Heart left ventricle (tissue), 16 donors: ENCODE measurements at regions not wholly inside any gene's neighbourhood (a gene's known extent, or its start where the extent isn't known, plus 50 kb on each side); places are given as distances from the start of the nearest gene placed in this dataset.

Source experiments
- ATAC-seq, 4 donors: fragments of 200-7000 bp; cut with Tn5 transposase; one replicate each; pipeline ENCODE4 v1.9.1; 2020 to 2022; ENCODE audit warnings: moderate library complexity in 4 of 4, mild to moderate bottlenecking in 3 of 4, moderate number of reproducible peaks in 1 of 4
- DNase-seq, 5 donors: peaks; one replicate each; pipeline ENCODE4 v3.0.0-alpha.2; 2020
- H3K27ac ChIP-seq, 12 donors: fragments of 200-600 bp; sonication (generic) in 4 of 12; one replicate each; pipeline versions ENCODE4 v1.5.0 to v1.8.0; 2016 to 2022; ENCODE audit warnings: mild to moderate bottlenecking in 2 of 12
- H3K27me3 ChIP-seq, 9 donors: fragments of 200-600 bp; sonication (generic) in 2 of 9; one replicate each; pipeline versions ENCODE4 v1.5.1 to v1.8.0; 2016 to 2022; ENCODE audit warnings: mild to moderate bottlenecking in 3 of 9
- H3K36me3 ChIP-seq, 9 donors: fragments of 200-600 bp; sonication (generic) in 2 of 9; one replicate each; pipeline versions ENCODE4 v1.5.0 to v1.8.0; 2018 to 2022; ENCODE audit warnings: mild to moderate bottlenecking in 2 of 9
- H3K4me1 ChIP-seq, 12 donors: fragments of 200-600 bp; sonication (generic) in 4 of 12; one replicate each; pipeline versions ENCODE4 v1.5.0 to v1.8.0; 2016 to 2022; ENCODE audit warnings: mild to moderate bottlenecking in 3 of 12
- H3K4me3 ChIP-seq, 12 donors: fragments of 200-600 bp; sonication (generic) in 4 of 12; one replicate each; pipeline versions ENCODE4 v1.5.0 to v1.8.0; 2017 to 2022; ENCODE audit warnings: mild to moderate bottlenecking in 9 of 12, moderate library complexity in 4 of 12
- H3K9me3 ChIP-seq, 12 donors: fragments of 200-600 bp; sonication (generic) in 4 of 12; one replicate each; pipeline versions ENCODE4 v1.5.0 to v1.8.0; 2016 to 2022; ENCODE audit warnings: mild to moderate bottlenecking in 1 of 12
- POLR2A ChIP-seq, 2 donors: fragments of 450-650 bp; IDR thresholded peaks; one replicate each; pipeline ENCODE4 v1.6.1; 2017; ENCODE audit warnings: antibody characterized with exemption in 2 of 2, mild to moderate bottlenecking in 2 of 2, moderate library complexity in 2 of 2
- WGBS, 4 donors: extraction: QIAGEN DNeasy Blood & Tissue Kit in 2 of 4; methylation state at CpG; one replicate each; pipeline versions ENCODE4 v1.1.5 to v1.1.7; 2013 to 2018; 5-methylcytosine and 5-hydroxymethylcytosine counted together
- intact Hi-C, 10 donors: fragments of 100-400 bp; cut with DNase I; formaldehyde crosslinking; loops; one replicate each; pipeline versions ENCODE4 v1.11.1 to v1.14.2; 2022
- TF ChIP-seq, protein P1 (sequence below), 12 donors: fragments of 200-600 bp; sonication (generic) in 4 of 12; IDR thresholded peaks; one replicate each; pipeline versions ENCODE4 v1.5.0 to v1.8.0; 2018 to 2022; ENCODE audit warnings: antibody characterized with exemption in 12 of 12, mild to moderate bottlenecking in 5 of 12
- donor health status: ischemic (EF 13 %, LVEDD 7.1; RV severe dilation, severe dysfunction).
- donor health status: healthy with polysubstance abuse.
- donor health status: DM: no; HTN: yes; CAD: no.
- donor health status: DM: no; HTN: no; CAD: no.
- donor health status: ischemic (EF 25% LVEDD 6.9; RV normal size, moderate dysfunction).
- donor health status: ischemic (EF 25% LVEDD 5.7; RV mildly dilated, moderate dysfunction).
- donor health status: healthy.
- donor health status: DM: yes; HTN: yes; CAD: no.
- donor health status: ischemic (EF 35%, LVEDD 5.7; RV mildly dilated, moderate dysfunction).
- donor health status: nonischemic (EF 11% LVEDD 7.7; RV severe dilation, severe dysfunction).
- donor health status: DM: yes; HTN: yes; CAD: no.
- donor health status: PGD.
- donor health status: ischemic (EF 29% LVEDD 5.4; RV normal size, mild dysfunction).
- donor health status: nonischemic (EF 23%, LVEDD 6.1; RV moderate dilation, normal function).

DNA sequence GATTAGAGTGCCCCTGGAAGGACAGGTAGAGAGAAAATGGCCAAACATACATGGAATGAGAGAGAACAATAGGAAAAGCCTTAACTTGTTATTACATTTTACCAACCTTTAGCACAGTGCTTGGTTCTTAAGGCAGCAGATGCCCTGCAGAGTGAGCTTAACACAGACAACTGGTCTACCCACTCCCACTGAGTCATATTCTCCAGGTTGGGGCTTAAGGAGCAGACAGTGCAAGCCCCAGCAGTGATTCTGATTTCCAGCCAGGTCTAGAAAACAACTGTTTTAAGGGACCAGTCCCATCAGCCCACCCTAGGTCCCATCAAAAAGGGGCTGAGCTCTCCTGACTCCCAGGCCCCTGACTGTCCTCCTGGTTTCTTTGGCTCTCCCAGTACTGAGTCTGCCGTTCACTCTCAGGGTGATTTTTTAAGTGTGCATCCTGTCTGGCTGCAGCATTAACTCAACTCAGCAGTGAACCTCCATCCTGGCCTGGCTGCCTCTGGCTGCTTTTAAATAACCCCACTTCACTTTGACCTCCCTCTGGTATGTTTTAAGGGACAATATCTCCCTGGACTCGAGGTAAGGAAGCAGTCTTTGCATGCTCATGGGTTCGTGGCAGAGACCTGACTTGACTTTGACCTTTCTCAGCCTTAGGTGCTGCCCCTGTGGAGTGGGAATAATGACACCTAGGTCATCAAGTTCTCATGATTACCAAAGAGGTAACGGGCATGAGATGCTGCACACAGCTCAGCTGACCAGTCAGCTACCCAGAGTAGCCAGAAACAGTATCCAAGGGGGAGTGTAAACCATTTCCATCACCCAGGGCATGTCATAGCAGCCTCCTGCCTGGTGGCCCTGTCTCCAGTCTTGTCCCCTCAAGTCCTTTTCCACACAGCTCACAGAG lies 210.7 kb upstream of the PWP1 start:
- H3K27ac ChIP-seq = no peak overlapping the region
- H3K4me1 ChIP-seq = no peaks in the 10 kb centered on the region
- no peak for ATAC-seq
- no peak for DNase-seq
- 30 to 38% (median 36%) methylated on average over 4 of the region's 4 CpGs for WGBS, 4 donors
- H3K9me3 ChIP-seq = no peaks in the 10 kb centered on the region
- no peaks in the 10 kb centered on the region for H3K36me3 ChIP-seq
- no peak overlapping the region for H3K4me3 ChIP-seq
- TF ChIP-seq, protein P1, sequence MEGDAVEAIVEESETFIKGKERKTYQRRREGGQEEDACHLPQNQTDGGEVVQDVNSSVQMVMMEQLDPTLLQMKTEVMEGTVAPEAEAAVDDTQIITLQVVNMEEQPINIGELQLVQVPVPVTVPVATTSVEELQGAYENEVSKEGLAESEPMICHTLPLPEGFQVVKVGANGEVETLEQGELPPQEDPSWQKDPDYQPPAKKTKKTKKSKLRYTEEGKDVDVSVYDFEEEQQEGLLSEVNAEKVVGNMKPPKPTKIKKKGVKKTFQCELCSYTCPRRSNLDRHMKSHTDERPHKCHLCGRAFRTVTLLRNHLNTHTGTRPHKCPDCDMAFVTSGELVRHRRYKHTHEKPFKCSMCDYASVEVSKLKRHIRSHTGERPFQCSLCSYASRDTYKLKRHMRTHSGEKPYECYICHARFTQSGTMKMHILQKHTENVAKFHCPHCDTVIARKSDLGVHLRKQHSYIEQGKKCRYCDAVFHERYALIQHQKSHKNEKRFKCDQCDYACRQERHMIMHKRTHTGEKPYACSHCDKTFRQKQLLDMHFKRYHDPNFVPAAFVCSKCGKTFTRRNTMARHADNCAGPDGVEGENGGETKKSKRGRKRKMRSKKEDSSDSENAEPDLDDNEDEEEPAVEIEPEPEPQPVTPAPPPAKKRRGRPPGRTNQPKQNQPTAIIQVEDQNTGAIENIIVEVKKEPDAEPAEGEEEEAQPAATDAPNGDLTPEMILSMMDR (IDR thresholded peaks at IDR 0.05) = no peak
- no peak for TF ChIP-seq POLR2A (IDR thresholded peaks at IDR 0.05)
- peaks cover 0 to 3% (median 0%) of the 10 kb centered on the region in 9 donors for H3K27me3 ChIP-seq
- intact Hi-C loops = no loop called here

DNA sequence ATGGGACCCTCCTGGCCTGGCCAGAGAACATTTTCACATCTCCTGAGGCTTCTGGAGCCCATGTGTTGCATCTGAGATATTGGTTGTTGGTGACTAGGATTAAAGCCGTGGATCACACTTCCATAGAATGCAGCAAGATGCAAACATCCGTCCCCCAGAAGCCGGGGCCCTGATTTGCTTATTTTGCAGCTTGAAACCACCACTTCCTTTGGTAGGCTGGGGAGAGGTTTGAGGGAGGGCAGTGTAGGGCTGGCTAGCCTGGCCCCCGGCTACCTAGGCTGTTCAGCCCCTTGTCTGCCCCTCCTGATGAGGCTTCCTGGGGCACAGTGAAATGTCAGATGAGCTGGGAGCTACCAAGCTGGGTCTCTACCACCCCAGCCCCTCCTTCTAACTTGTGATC lies 209.7 kb upstream of the PWP1 start:
- Histone ChIP-seq H3K27me3 (peaks cover 0 to 3% (median 0%) of the 10 kb centered on the region in 9 donors), H3K36me3 (no peaks in the 10 kb centered on the region), H3K9me3 (no peaks in the 10 kb centered on the region), H3K27ac (no peak overlapping the region), H3K4me1 (no peaks in the 10 kb centered on the region), H3K4me3 (no peak overlapping the region)
- intact Hi-C loops = no loop called here
- DNase-seq (no peak), ATAC-seq (no peak)
- 59 to 67% (median 63%) methylated on average over 1 to 4 of the region's 4 CpGs for WGBS, 4 donors
- TF ChIP-seq, protein P1 (IDR thresholded peaks at IDR 0.05) = no peak
- TF ChIP-seq POLR2A (IDR thresholded peaks at IDR 0.05) = no peak

DNA sequence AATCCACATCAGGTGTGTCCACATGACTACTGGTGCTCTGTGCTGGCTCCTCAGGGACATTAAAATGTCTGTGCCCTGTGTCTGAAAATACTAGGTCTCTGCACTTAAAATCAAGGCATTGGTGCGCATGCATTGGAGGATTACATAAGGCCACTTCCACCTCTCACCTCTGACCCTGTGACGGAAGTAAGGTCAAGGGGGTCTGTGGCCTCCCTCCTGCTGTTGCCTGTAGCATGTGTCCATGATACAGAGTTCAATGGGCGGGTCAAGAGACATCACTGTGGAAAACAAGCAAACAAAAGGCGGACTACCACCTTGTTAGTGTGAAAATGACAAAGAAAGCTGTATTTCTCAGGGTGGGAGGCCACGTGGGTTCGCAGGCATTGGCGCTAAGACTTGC lies 208.6 kb upstream of the PWP1 start:
- Histone ChIP-seq H3K4me3 (no peak overlapping the region), H3K27ac (no peak overlapping the region), H3K27me3 (peaks cover 0 to 3% (median 0%) of the 10 kb centered on the region in 9 donors), H3K9me3 (no peaks in the 10 kb centered on the region), H3K4me1 (no peaks in the 10 kb centered on the region), H3K36me3 (no peaks in the 10 kb centered on the region)
- TF ChIP-seq POLR2A (IDR thresholded peaks at IDR 0.05) = no peak
- TF ChIP-seq, protein P1 (IDR thresholded peaks at IDR 0.05) = no peak
- intact Hi-C loops = no loop called here
- DNase-seq (no peak), ATAC-seq (no peak)
- 82 to 88% (median 85%) methylated on average over 7 of the region's 7 CpGs for WGBS, 4 donors

DNA sequence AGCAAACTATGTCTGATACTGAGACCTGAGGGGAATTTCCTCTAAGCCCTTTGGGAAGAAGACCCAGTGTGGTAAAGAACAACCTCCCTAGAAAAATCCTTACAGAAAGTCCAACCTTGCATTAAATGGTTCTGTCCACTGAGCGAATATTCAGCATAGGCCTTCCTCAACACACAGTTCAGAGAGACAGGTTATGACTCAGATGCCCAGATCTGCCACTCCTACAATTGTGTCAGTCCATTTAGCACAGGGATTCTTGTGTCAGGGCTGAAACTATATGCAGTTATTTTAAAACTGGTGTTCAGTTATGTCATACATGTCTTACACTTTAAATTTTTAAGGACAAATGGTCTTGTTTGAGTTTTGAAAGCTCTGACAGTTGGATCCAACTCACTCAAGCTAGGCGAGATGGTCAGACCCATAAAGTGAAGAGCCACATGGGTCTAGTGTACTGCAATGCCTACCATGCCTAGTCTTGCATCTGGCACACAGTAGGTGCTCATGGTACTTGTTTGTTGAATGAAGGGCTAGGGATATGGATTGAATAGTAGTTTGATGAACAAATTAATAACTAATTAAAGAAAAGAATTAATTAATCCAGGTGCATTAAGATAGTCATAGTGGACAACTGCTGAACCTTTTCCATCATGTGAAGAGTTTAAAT lies 207.5 kb upstream of the PWP1 start:
- H3K9me3 ChIP-seq = no peaks in the 10 kb centered on the region
- 82 to 88% (median 85%) methylated on average over 2 of the region's 2 CpGs for WGBS, 4 donors
- no peak overlapping the region for H3K27ac ChIP-seq
- H3K36me3 ChIP-seq = no peaks in the 10 kb centered on the region
- no peaks in the 10 kb centered on the region for H3K4me1 ChIP-seq
- ATAC-seq (no peak), DNase-seq (no peak)
- no peak overlapping the region for H3K4me3 ChIP-seq
- peaks cover 0 to 3% (median 0%) of the 10 kb centered on the region in 9 donors for H3K27me3 ChIP-seq
- intact Hi-C loops = no loop called here
- TF ChIP-seq, protein P1 (IDR thresholded peaks at IDR 0.05) = no peak
